NCI-H128 (cell line): ENCODE measurements at regions not wholly inside any gene's neighbourhood (a gene's known extent, or its start where the extent isn't known, plus 50 kb on each side); places are given as distances from the start of the nearest gene placed in this dataset.

Source experiments
- DNase-seq: peaks from one replicate; lab custom pipeline; 2025; ENCODE audit not compliant: unreplicated experiment; lab: John Stamatoyannopoulos, UW

GRCh38 chr13:68185444-68186141 lies 955.5 kb upstream of the PCDH9 start:
- no peak for DNase-seq

GRCh38 chr13:68176475-68176874 lies 946.3 kb upstream of the PCDH9 start:
- no peak for DNase-seq

- no peak for DNase-seq
These were observed 944.8 kb upstream of the PCDH9 start for GRCh38 chr13:68174893-68175292.

GRCh38 chr13:68173111-68173510 lies 943.0 kb upstream of the PCDH9 start:
- no peak for DNase-seq

- no peak for DNase-seq
These were observed 940.8 kb upstream of the PCDH9 start for GRCh38 chr13:68170961-68171360.

- DNase-seq: no peak
These were observed 938.3 kb upstream of the PCDH9 start for GRCh38 chr13:68168448-68168847.

GRCh38 chr13:68160466-68160865 lies 930.3 kb upstream of the PCDH9 start:
- no peak for DNase-seq

GRCh38 chr13:68152414-68152813 lies 922.3 kb upstream of the PCDH9 start:
- no peak for DNase-seq

- DNase-seq: no peak
These were observed 915.7 kb upstream of the PCDH9 start for GRCh38 chr13:68145852-68146251.

- DNase-seq: no peak
These were observed 898.3 kb upstream of the PCDH9 start for GRCh38 chr13:68128297-68128915.

GRCh38 chr13:68125087-68125480 lies 894.9 kb upstream of the PCDH9 start:
- DNase-seq: no peak

GRCh38 chr13:68124437-68125086 lies 894.4 kb upstream of the PCDH9 start:
- no peak for DNase-seq

- DNase-seq: no peak
These were observed 880.1 kb upstream of the PCDH9 start for GRCh38 chr13:68110178-68110768.

- DNase-seq: no peak
These were observed 877.5 kb upstream of the PCDH9 start for GRCh38 chr13:68107667-68108066.

GRCh38 chr13:68099631-68100030 lies 869.5 kb upstream of the PCDH9 start:
- no peak for DNase-seq

- DNase-seq: no peak
These were observed 850.9 kb upstream of the PCDH9 start for GRCh38 chr13:68081061-68081460.

GRCh38 chr13:68078874-68079273 lies 848.7 kb upstream of the PCDH9 start:
- DNase-seq: no peak

GRCh38 chr13:68078469-68078868 lies 848.3 kb upstream of the PCDH9 start:
- no peak for DNase-seq

- DNase-seq: no peak
These were observed 845.9 kb upstream of the PCDH9 start for GRCh38 chr13:68076046-68076445.

- no peak for DNase-seq
These were observed 836.9 kb upstream of the PCDH9 start for GRCh38 chr13:68066879-68067513.

GRCh38 chr13:68064001-68064770 lies 834.0 kb upstream of the PCDH9 start:
- DNase-seq: no peak
